GM10248 (cell line): ENCODE measurements at regions not wholly inside any gene's neighbourhood (a gene's known extent, or its start where the extent isn't known, plus 50 kb on each side); places are given as distances from the start of the nearest gene placed in this dataset.

Experiments used
- CTCF ChIA-PET: fragments of 300-600 bp; sonication (Branson Sonifier 250); formaldehyde crosslinking; extraction: SDS; loops from one replicate; lab custom pipeline; 2021; ENCODE audit warnings: antibody characterized with exemption; lab: Yijun Ruan, JAX
- POLR2A ChIA-PET: fragments of 350-650 bp; sonication (Branson Sonifier 250); formaldehyde crosslinking; extraction: SDS; loops from one replicate; lab custom pipeline; 2020; ENCODE audit warnings: antibody characterized with exemption; lab: Yijun Ruan, JAX
- DNase-seq: peaks from one replicate; pipeline ENCODE4 v3.0.0; 2012; ENCODE audit errors: extremely low spot score
- TF ChIP-seq, protein P1 (sequence below): IDR thresholded peaks from 2 replicates; pipeline ENCODE4 v1.5.1; 2012; ENCODE audit warnings: mild to moderate bottlenecking, low read depth; ENCODE audit errors: extremely low read depth, missing control alignments, control extremely low read depth

DNA sequence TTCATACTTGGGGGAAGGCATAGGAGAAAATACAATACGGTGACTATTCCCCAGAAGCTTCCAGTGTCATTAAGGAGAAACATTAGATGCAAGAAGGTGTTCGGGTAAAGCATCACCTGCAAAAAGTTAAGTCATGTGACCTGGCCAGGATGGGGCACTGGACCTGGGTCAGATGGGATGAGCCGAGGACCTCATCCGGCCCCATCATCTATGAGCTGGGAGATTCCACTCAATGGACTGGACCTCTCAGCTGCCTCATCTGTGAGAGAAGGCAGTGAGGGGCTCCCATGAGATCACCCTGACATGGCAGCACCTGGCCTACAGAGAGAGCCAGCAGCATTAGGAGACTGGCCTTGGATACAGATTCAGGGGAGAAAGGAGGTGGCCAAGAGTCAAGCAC, 111.4 kb upstream of the TEX51 start:
- ChIA-PET POLR2A (no interaction called here), CTCF (no interaction called here)

GRCh38 chr2:126788113-126788512, 110.6 kb upstream of the TEX51 start:
- DNase-seq, result no peak
- ChIA-PET POLR2A (no interaction called here), CTCF (no interaction called here)
- TF ChIP-seq, protein P1, sequence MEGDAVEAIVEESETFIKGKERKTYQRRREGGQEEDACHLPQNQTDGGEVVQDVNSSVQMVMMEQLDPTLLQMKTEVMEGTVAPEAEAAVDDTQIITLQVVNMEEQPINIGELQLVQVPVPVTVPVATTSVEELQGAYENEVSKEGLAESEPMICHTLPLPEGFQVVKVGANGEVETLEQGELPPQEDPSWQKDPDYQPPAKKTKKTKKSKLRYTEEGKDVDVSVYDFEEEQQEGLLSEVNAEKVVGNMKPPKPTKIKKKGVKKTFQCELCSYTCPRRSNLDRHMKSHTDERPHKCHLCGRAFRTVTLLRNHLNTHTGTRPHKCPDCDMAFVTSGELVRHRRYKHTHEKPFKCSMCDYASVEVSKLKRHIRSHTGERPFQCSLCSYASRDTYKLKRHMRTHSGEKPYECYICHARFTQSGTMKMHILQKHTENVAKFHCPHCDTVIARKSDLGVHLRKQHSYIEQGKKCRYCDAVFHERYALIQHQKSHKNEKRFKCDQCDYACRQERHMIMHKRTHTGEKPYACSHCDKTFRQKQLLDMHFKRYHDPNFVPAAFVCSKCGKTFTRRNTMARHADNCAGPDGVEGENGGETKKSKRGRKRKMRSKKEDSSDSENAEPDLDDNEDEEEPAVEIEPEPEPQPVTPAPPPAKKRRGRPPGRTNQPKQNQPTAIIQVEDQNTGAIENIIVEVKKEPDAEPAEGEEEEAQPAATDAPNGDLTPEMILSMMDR, result no peak

More for the DNA sequence above, 111.4 kb upstream of the TEX51 start:
- DNase-seq, result no peak
- TF ChIP-seq, protein P1, result no peak

GRCh38 chr2:126788652-126789051, 110.0 kb upstream of the TEX51 start:
- TF ChIP-seq, protein P1, result no peak
- ChIA-PET POLR2A (no interaction called here), CTCF (no interaction called here)
- DNase-seq, result no peak

DNA sequence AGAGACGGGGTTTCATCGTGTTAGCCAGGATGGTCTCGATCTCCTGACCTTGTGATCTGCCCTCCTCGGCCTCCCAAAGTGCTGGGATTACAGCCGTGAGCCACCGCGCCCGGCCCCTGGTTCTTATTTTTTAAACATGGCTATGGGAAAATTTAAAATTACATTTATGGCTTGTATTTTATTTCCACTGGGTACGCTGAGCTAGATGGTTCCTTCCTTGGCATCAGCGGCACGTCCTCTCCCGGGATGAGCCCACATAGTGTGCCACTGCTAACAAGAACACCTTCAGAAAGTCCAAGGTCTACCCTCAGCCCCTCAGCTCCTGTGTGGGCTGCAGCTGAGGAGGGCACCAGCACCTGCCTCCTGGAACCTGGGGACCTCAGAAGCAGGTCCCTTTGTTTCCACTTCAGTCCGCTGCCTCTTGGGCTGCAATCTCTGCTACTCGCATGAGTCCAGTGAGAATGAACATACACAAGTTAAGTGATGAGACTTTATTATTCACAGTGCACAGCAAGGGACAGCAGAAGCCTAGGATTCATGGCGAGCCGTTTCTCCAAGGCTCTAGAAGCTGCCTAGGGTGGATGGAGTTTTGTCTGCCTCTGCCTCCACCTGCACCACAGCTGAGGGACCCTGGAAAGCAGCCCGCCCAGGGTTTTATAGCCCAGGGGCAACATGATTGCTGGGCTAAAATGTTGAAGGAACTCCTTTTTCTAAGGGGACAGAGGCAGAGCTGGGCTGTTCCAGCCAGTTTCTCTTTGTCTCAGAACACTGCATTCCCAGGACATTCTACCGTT, 107.5 kb upstream of the TEX51 start:
- no peak for DNase-seq
- ChIA-PET CTCF (no interaction called here), POLR2A (no interaction called here)
- TF ChIP-seq, protein P1, result no peak

GRCh38 chr2:126792186-126792585, 106.5 kb upstream of the TEX51 start:
- TF ChIP-seq, protein P1, result no peak
- POLR2A ChIA-PET, result no interaction called here
- DNase-seq, result no peak
- CTCF ChIA-PET, result interaction anchor here (2.0 to 3.1 kb wide), 2 partner anchors 10 to 15 kb away, joined by 4 to 10 read pairs; no protein-coding TSS in a partner anchor

GRCh38 chr2:126792993-126793392, 105.7 kb upstream of the TEX51 start:
- TF ChIP-seq, protein P1, result no peak
- CTCF ChIA-PET, result interaction anchor here (1.7 to 3.1 kb wide), 3 partner anchors 9 to 16 kb away, joined by 4 to 10 read pairs (median 4); no protein-coding TSS in a partner anchor

More at GRCh38 chr2:126792993-126793392, 105.7 kb upstream of the TEX51 start:
- DNase-seq, result no peak
- POLR2A ChIA-PET, result no interaction called here
